IMR-90 (cell line): ENCODE measurements at regions not wholly inside any gene's neighbourhood (a gene's known extent, or its start where the extent isn't known, plus 50 kb on each side); places are given as distances from the start of the nearest gene placed in this dataset.

Experiments used
- ATAC-seq: fragments of 200-7000 bp; cut with Tn5 transposase; 2 replicates; pipeline ENCODE4 v1.9.1; 2020; ENCODE audit warnings: low read depth, mild to moderate bottlenecking, moderate library complexity
- BruUV-seq: library from RNA; stranded (reverse); fragments of 400-500 nt; replicated peaks from 2 replicates; lab custom pipeline; 2021; lab: Mats Ljungman, UMichigan
- CTCF ChIA-PET: fragments of 300-600 bp; formaldehyde crosslinking; extraction: SDS; loops from one replicate; lab custom pipeline; 2021; ENCODE audit warnings: antibody characterized with exemption; lab: Yijun Ruan, JAX
- POLR2A ChIA-PET: fragments of 300-600 bp; sonication (Branson Sonifier 250); formaldehyde crosslinking; loops from one replicate; lab custom pipeline; 2022; ENCODE audit warnings: antibody characterized with exemption; ENCODE audit not compliant: unreplicated experiment; lab: Charles Lee
- DNase-seq: peaks from one replicate; pipeline ENCODE4 v3.0.0; 2013
- H2AFZ ChIP-seq: replicated peaks from 2 replicates; pipeline ENCODE3; 2013; ENCODE audit warnings: low read length, mild to moderate bottlenecking; ENCODE audit not compliant: poor library complexity
- H2AK5ac ChIP-seq: 2 replicates; pipeline ENCODE4 v1.6.1; 2013; ENCODE audit warnings: low read depth, low read length, inconsistent platforms
- H2AK9ac ChIP-seq: replicated peaks from 2 replicates; pipeline ENCODE3; 2013; ENCODE audit warnings: mild to moderate bottlenecking, low read depth, low read length, moderate library complexity; ENCODE audit not compliant: poor library complexity
- H2BK120ac ChIP-seq: 2 replicates; pipeline ENCODE4 v1.6.1; 2013; ENCODE audit warnings: low read depth, low read length, inconsistent platforms
- H2BK15ac ChIP-seq: 3 replicates; pipeline ENCODE4 v1.6.1; 2013; ENCODE audit warnings: low read depth, low read length, inconsistent platforms
- H2BK20ac ChIP-seq: 2 replicates; pipeline ENCODE4 v1.6.1; 2013; ENCODE audit warnings: low read depth, mild to moderate bottlenecking, inconsistent platforms, low read length, moderate library complexity
- H2BK5ac ChIP-seq: 2 replicates; pipeline ENCODE4 v1.6.1; 2013; ENCODE audit warnings: mild to moderate bottlenecking, low read depth, low read length, inconsistent platforms; ENCODE audit not compliant: poor library complexity, severe bottlenecking
- H3K14ac ChIP-seq: replicated peaks from 2 replicates; pipeline ENCODE4 v1.6.1; 2013; ENCODE audit warnings: low read depth, low read length, inconsistent platforms
- H3K18ac ChIP-seq: 2 replicates; pipeline ENCODE4 v1.6.1; 2013; ENCODE audit warnings: low read depth, low read length, control low read depth
- H3K23ac ChIP-seq: 2 replicates; pipeline ENCODE4 v1.6.1; 2013; ENCODE audit warnings: low read depth, low read length, inconsistent platforms
- H3K27ac ChIP-seq: 2 replicates; pipeline ENCODE4 v1.5.1; 2013; ENCODE audit warnings: mild to moderate bottlenecking, control low read depth, low read length; ENCODE audit not compliant: insufficient read depth
- H3K27me3 ChIP-seq: 2 replicates; pipeline ENCODE4 v1.6.1; 2013; ENCODE audit warnings: low read length; ENCODE audit not compliant: control insufficient read depth, insufficient read depth
- H3K36me3 ChIP-seq: 2 replicates; pipeline ENCODE4 v1.6.1; 2013; ENCODE audit warnings: low read length, mixed read lengths; ENCODE audit not compliant: control insufficient read depth, insufficient read depth
- H3K4ac ChIP-seq: 2 replicates; pipeline ENCODE4 v1.6.1; 2013; ENCODE audit warnings: low read depth, low read length, inconsistent platforms
- H3K4me1 ChIP-seq: 2 replicates; pipeline ENCODE4 v1.6.1; 2013; ENCODE audit warnings: low read length, mixed read lengths; ENCODE audit not compliant: control insufficient read depth, insufficient read depth
- H3K4me2 ChIP-seq: 2 replicates; pipeline ENCODE4 v1.6.1; 2013; ENCODE audit warnings: low read depth, mild to moderate bottlenecking, control low read depth, low read length, moderate library complexity
- H3K4me3 ChIP-seq: 2 replicates; pipeline ENCODE4 v1.5.1; 2013; ENCODE audit warnings: low read depth, mild to moderate bottlenecking, control low read depth, low read length, moderate library complexity; ENCODE audit not compliant: insufficient read depth
- H3K56ac ChIP-seq: 2 replicates; pipeline ENCODE4 v1.6.1; 2013; ENCODE audit warnings: low read length, inconsistent platforms; ENCODE audit not compliant: insufficient read depth; ENCODE audit errors: extremely low read depth
- H3K79me1 ChIP-seq, 2 experiments: 2 replicates each; pipeline ENCODE4 v1.6.1; 2013; ENCODE audit warnings: low read length in 2 of 2, inconsistent platforms in 1 of 2, low read depth in 1 of 2
- H3K9ac ChIP-seq: 2 replicates; pipeline ENCODE4 v1.6.1; 2013; ENCODE audit warnings: low read depth, low read length, control low read depth
- H3K9me1 ChIP-seq: 2 replicates; pipeline ENCODE4 v1.6.1; 2013; ENCODE audit warnings: low read length, inconsistent platforms; ENCODE audit not compliant: insufficient read depth
- H3K9me3 ChIP-seq: 2 replicates; pipeline ENCODE4 v1.6.1; 2013; ENCODE audit warnings: low read length; ENCODE audit not compliant: control insufficient read depth, insufficient read depth
- H4K20me1 ChIP-seq: 2 replicates; pipeline ENCODE4 v1.6.1; 2013; ENCODE audit warnings: low read length, inconsistent platforms; ENCODE audit not compliant: insufficient read depth
- H4K5ac ChIP-seq: 2 replicates; pipeline ENCODE4 v1.6.1; 2013; ENCODE audit warnings: mild to moderate bottlenecking, low read depth, low read length, control low read depth
- H4K8ac ChIP-seq, 2 experiments: 2 replicates each; pipeline ENCODE4 v1.6.1; 2013; ENCODE audit warnings: low read depth in 2 of 2, low read length in 2 of 2, control low read depth in 1 of 2, inconsistent platforms in 1 of 2
- H4K91ac ChIP-seq: 2 replicates; pipeline ENCODE4 v1.6.1; 2013; ENCODE audit warnings: low read depth, low read length, inconsistent platforms; ENCODE audit not compliant: insufficient read depth
- BHLHE40 ChIP-seq: fragments of 150-350 bp; IDR thresholded peaks from 2 replicates; pipeline ENCODE4 v1.6.1; 2016; ENCODE audit warnings: mild to moderate bottlenecking, low read depth, low read length
- CEBPB ChIP-seq: IDR thresholded peaks from 2 replicates; pipeline ENCODE4 v1.6.1; 2012; ENCODE audit warnings: low read depth, low read length, improper control_type of control experiment
- CHD1 ChIP-seq: IDR thresholded peaks from 2 replicates; pipeline ENCODE4 v1.6.1; 2012; ENCODE audit warnings: low read depth, low read length, improper control_type of control experiment
- ELK1 ChIP-seq: fragments of 150-350 bp; IDR thresholded peaks from 2 replicates; pipeline ENCODE4 v1.6.1; 2016; ENCODE audit warnings: low read depth, mild to moderate bottlenecking, low read length, moderate library complexity, borderline replicate concordance
- FOS ChIP-seq: fragments of 150-350 bp; IDR thresholded peaks from 2 replicates; pipeline ENCODE4 v1.6.1; 2016; ENCODE audit warnings: low read depth, low read length
- MAFK ChIP-seq: IDR thresholded peaks from 2 replicates; pipeline ENCODE4 v1.6.1; 2012; ENCODE audit warnings: low read depth, low read length, improper control_type of control experiment
- MAZ ChIP-seq: IDR thresholded peaks from 2 replicates; pipeline ENCODE4 v1.6.1; 2012; ENCODE audit warnings: low read depth, mild to moderate bottlenecking, low read length, improper control_type of control experiment, moderate library complexity, borderline replicate concordance
- MXI1 ChIP-seq: IDR thresholded peaks from 2 replicates; pipeline ENCODE4 v1.6.1; 2012; ENCODE audit warnings: low read depth, mild to moderate bottlenecking, low read length, moderate library complexity, borderline replicate concordance
- NFE2L2 ChIP-seq: fragments of 150-350 bp; IDR thresholded peaks from 2 replicates; pipeline ENCODE4 v1.6.1; 2016; ENCODE audit warnings: low read depth, mild to moderate bottlenecking, low read length
- POLR2A ChIP-seq: IDR thresholded peaks from 2 replicates; pipeline ENCODE4 v1.6.1; 2012; ENCODE audit warnings: mild to moderate bottlenecking, low read depth, low read length
- RAD21 ChIP-seq: IDR thresholded peaks from 2 replicates; pipeline ENCODE4 v1.6.1; 2012; ENCODE audit warnings: low read length, improper control_type of control experiment
- RFX5 ChIP-seq: IDR thresholded peaks from 2 replicates; pipeline ENCODE4 v1.8.0; 2012; ENCODE audit warnings: low read depth, mild to moderate bottlenecking, low read length, moderate library complexity
- WGBS, 2 experiments: methylation state at CpG; one replicate each; pipeline versions ENCODE4 v1.1.5 to v1.1.7; 2013; ENCODE audit warnings: missing lambda C conversion rate in 2 of 2; ENCODE audit not compliant: insufficient read length in 1 of 2; ENCODE audit errors: extremely low coverage in 2 of 2; 5-methylcytosine and 5-hydroxymethylcytosine counted together
- dilution Hi-C: fragments of 300-500 bp; cut with HindIII; formaldehyde crosslinking; loops from one replicate; pipeline ENCODE4 v1.14.3; 2018; ENCODE audit warnings: low sequenced_read_pairs; ENCODE audit not compliant: unreplicated experiment
- in situ Hi-C: fragments of 300-500 bp; cut with MboI; formaldehyde crosslinking; loops from 3 replicates; pipeline ENCODE4 v1.14.3; 2019; ENCODE audit warnings: low sequenced_read_pairs, inconsistent platforms, mixed read lengths
- intact Hi-C: fragments of 100-400 bp; cut with micrococcal nuclease; formaldehyde crosslinking; loops from 2 replicates; pipeline ENCODE4 v1.10.0; 2022
- TF ChIP-seq, protein P1 (sequence below): fragments of 150-350 bp; IDR thresholded peaks from 2 replicates; pipeline ENCODE4 v1.6.1; 2017; ENCODE audit warnings: mild to moderate bottlenecking, antibody characterized with exemption, low read length, low read depth
- TF ChIP-seq, protein P2 (sequence below): conservative IDR thresholded peaks from 2 replicates; pipeline ENCODE4 v1.5.1; 2012; ENCODE audit warnings: mild to moderate bottlenecking, low read depth, low read length, improper control_type of control experiment

- Histone ChIP-seq H3K14ac (no peak overlapping the region), H3K23ac (no peak overlapping the region), H4K20me1 (no peaks in the 10 kb centered on the region), H3K9ac (no peak overlapping the region), H3K79me1 (no peaks in the 10 kb centered on the region), H3K4me1 (no peaks in the 10 kb centered on the region), H2BK20ac (no peak overlapping the region), H3K4me3 (no peak overlapping the region), H3K27me3 (no peaks in the 10 kb centered on the region; the same call in 1 of the 2 replicates), H2BK120ac (no peak overlapping the region), H3K36me3 (no peaks in the 10 kb centered on the region), H4K8ac (no peak overlapping the region), H2AK9ac (no peak overlapping the region), H3K18ac (no peak overlapping the region), H4K91ac (no peak overlapping the region), H3K27ac (no peak overlapping the region), H3K9me1 (no peaks in the 10 kb centered on the region), H2AFZ (no peak overlapping the region), H3K9me3 (no peaks in the 10 kb centered on the region; the same call in 1 of the 2 replicates), H4K5ac (no peak overlapping the region), H2BK15ac (no peak overlapping the region), H2AK5ac (no peak overlapping the region), H2BK5ac (no peak overlapping the region), H3K4ac (no peak overlapping the region), H3K56ac (no peak overlapping the region), H3K4me2 (0 out of 2 replicates have a peak overlapping the region, but pooled peaks have one; percentile 45)
- no peak for ATAC-seq
- no CpG with 5 or more reads among the region's 5 CpGs for WGBS, 2 experiments
- in situ Hi-C loops (no loop called here), intact Hi-C loops (no loop called here), dilution Hi-C loops (no loop called here)
- ChIA-PET CTCF (no interaction called here), POLR2A (no interaction called here)
- TF ChIP-seq MAZ (no peak), CEBPB (no peak), RAD21 (no peak), MAFK (no peak), POLR2A (no peak), BHLHE40 (no peak), CHD1 (no peak), MXI1 (no peak), NFE2L2 (no peak), RFX5 (no peak), ELK1 (no peak), FOS (no peak)
- TF ChIP-seq, protein P1, sequence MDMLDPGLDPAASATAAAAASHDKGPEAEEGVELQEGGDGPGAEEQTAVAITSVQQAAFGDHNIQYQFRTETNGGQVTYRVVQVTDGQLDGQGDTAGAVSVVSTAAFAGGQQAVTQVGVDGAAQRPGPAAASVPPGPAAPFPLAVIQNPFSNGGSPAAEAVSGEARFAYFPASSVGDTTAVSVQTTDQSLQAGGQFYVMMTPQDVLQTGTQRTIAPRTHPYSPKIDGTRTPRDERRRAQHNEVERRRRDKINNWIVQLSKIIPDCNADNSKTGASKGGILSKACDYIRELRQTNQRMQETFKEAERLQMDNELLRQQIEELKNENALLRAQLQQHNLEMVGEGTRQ = no peak
- TF ChIP-seq, protein P2, sequence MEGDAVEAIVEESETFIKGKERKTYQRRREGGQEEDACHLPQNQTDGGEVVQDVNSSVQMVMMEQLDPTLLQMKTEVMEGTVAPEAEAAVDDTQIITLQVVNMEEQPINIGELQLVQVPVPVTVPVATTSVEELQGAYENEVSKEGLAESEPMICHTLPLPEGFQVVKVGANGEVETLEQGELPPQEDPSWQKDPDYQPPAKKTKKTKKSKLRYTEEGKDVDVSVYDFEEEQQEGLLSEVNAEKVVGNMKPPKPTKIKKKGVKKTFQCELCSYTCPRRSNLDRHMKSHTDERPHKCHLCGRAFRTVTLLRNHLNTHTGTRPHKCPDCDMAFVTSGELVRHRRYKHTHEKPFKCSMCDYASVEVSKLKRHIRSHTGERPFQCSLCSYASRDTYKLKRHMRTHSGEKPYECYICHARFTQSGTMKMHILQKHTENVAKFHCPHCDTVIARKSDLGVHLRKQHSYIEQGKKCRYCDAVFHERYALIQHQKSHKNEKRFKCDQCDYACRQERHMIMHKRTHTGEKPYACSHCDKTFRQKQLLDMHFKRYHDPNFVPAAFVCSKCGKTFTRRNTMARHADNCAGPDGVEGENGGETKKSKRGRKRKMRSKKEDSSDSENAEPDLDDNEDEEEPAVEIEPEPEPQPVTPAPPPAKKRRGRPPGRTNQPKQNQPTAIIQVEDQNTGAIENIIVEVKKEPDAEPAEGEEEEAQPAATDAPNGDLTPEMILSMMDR = no peak
- DNase-seq = no peak
- BruUV-seq = no TSS peak
Observed at GRCh38 chr19:30804751-30805150, 432.6 kb downstream of the ZNF536 start.
